Mesenchymal stem cell (in vitro differentiated cells and primary cell): ENCODE measurements at regions not wholly inside any gene's neighbourhood (a gene's known extent, or its start where the extent isn't known, plus 50 kb on each side); places are given as distances from the start of the nearest gene placed in this dataset.

ENCODE experiments used
- DNase-seq: peaks from one replicate; pipeline ENCODE4 v3.0.0-alpha.2; 2013
- H2AFZ ChIP-seq: one replicate; pipeline ENCODE4 v1.6.1; 2013; ENCODE audit warnings: low read depth, mild to moderate bottlenecking, control low read depth, inconsistent platforms, low read length, moderate library complexity
- H2AK5ac ChIP-seq: 2 replicates; pipeline ENCODE4 v1.6.1; 2013; ENCODE audit warnings: low read length, moderate library complexity, mild to moderate bottlenecking, inconsistent platforms; ENCODE audit not compliant: severe bottlenecking
- H2BK120ac ChIP-seq: one replicate; pipeline ENCODE4 v1.6.1; 2013; ENCODE audit warnings: low read depth, mild to moderate bottlenecking, inconsistent platforms, low read length, moderate library complexity
- H2BK12ac ChIP-seq, 2 experiments: one replicate each; pipeline ENCODE4 v1.6.1; 2013; ENCODE audit warnings: inconsistent platforms in 2 of 2, low read length in 2 of 2, mild to moderate bottlenecking in 2 of 2, moderate library complexity in 2 of 2, control low read depth in 1 of 2
- H2BK15ac ChIP-seq: one replicate; pipeline ENCODE4 v1.6.1; 2013; ENCODE audit warnings: mild to moderate bottlenecking, low read depth, inconsistent platforms; ENCODE audit not compliant: poor library complexity, severe bottlenecking
- H2BK5ac ChIP-seq: 2 replicates; pipeline ENCODE4 v1.6.1; 2013; ENCODE audit warnings: low read depth, mild to moderate bottlenecking, low read length, control low read depth, inconsistent platforms; ENCODE audit not compliant: poor library complexity, severe bottlenecking
- H3K14ac ChIP-seq, 2 experiments: one replicate each; pipeline ENCODE4 v1.6.1; 2013; ENCODE audit warnings: inconsistent platforms in 2 of 2, low read length in 2 of 2, control low read depth in 1 of 2, mild to moderate bottlenecking in 1 of 2, moderate library complexity in 1 of 2
- H3K18ac ChIP-seq, 2 experiments: one replicate each; pipeline ENCODE4 v1.6.1; 2013; ENCODE audit warnings: inconsistent platforms in 2 of 2, low read length in 2 of 2, control low read depth in 1 of 2, low read depth in 1 of 2, mild to moderate bottlenecking in 1 of 2
- H3K23ac ChIP-seq, 2 experiments: one replicate each; pipeline ENCODE4 v1.6.1; 2013; ENCODE audit warnings: inconsistent platforms in 2 of 2, low read length in 2 of 2, mild to moderate bottlenecking in 2 of 2, moderate library complexity in 2 of 2, control low read depth in 1 of 2
- H3K27ac ChIP-seq: 2 replicates; pipeline ENCODE4 v1.5.1; 2013; ENCODE audit warnings: mild to moderate bottlenecking, moderate library complexity, low read length, control low read depth, inconsistent platforms; ENCODE audit not compliant: poor library complexity, severe bottlenecking
- H3K27me3 ChIP-seq, 2 experiments: 2 replicates each; pipeline versions ENCODE4 v1.6.1 to v1.7.0; 2013; ENCODE audit warnings: low read length in 2 of 2, mild to moderate bottlenecking in 2 of 2, moderate library complexity in 2 of 2, control low read depth in 1 of 2, inconsistent platforms in 1 of 2; ENCODE audit not compliant: control insufficient read depth in 1 of 2, insufficient read depth in 1 of 2
- H3K36me3 ChIP-seq, 2 experiments: 2 replicates each; pipeline versions ENCODE4 v1.6.1 to v1.7.0; 2013; ENCODE audit warnings: low read length in 2 of 2, control low read depth in 1 of 2, inconsistent platforms in 1 of 2, low read depth in 1 of 2, mild to moderate bottlenecking in 1 of 2; ENCODE audit not compliant: insufficient read depth in 2 of 2, control insufficient read depth in 1 of 2
- H3K4ac ChIP-seq, 2 experiments: one replicate each; pipeline ENCODE4 v1.6.1; 2013; ENCODE audit warnings: inconsistent platforms in 2 of 2, low read length in 2 of 2, mild to moderate bottlenecking in 2 of 2, moderate library complexity in 2 of 2, control low read depth in 1 of 2, low read depth in 1 of 2
- H3K4me1 ChIP-seq: 2 replicates; pipeline ENCODE4 v1.6.1; 2013; ENCODE audit warnings: low read depth, low read length, control low read depth; ENCODE audit not compliant: control insufficient read depth, insufficient read depth
- H3K4me2 ChIP-seq: 2 replicates; pipeline ENCODE4 v1.6.1; 2013; ENCODE audit warnings: low read length, mild to moderate bottlenecking, inconsistent platforms; ENCODE audit not compliant: poor library complexity, severe bottlenecking
- H3K4me3 ChIP-seq, 2 experiments: 2 replicates each; pipeline versions ENCODE4 v1.5.1 to v1.7.0; 2013; ENCODE audit warnings: low read length in 2 of 2, mild to moderate bottlenecking in 2 of 2, control low read depth in 1 of 2, low read depth in 1 of 2; ENCODE audit not compliant: insufficient read depth in 1 of 2
- H3K79me1 ChIP-seq: replicated peaks from 2 replicates; pipeline ENCODE4 v1.6.1; 2013; ENCODE audit warnings: mild to moderate bottlenecking, control low read depth, low read length, inconsistent platforms; ENCODE audit not compliant: poor library complexity, severe bottlenecking
- H3K9ac ChIP-seq: 2 replicates; pipeline ENCODE4 v1.7.0; 2013; ENCODE audit warnings: mild to moderate bottlenecking, low read length, moderate library complexity
- H3K9me3 ChIP-seq: 2 replicates; pipeline ENCODE4 v1.7.0; 2013; ENCODE audit warnings: mild to moderate bottlenecking, low read length; ENCODE audit not compliant: control insufficient read depth
- H4K8ac ChIP-seq: one replicate; pipeline ENCODE4 v1.6.1; 2013; ENCODE audit warnings: inconsistent platforms, mild to moderate bottlenecking, low read length, moderate library complexity
- H4K91ac ChIP-seq: one replicate; pipeline ENCODE4 v1.6.1; 2013; ENCODE audit warnings: mild to moderate bottlenecking, low read length, inconsistent platforms
- WGBS: methylation state at CpG from one replicate; pipeline ENCODE4 v1.1.7; 2013; ENCODE audit warnings: mixed read lengths; 5-methylcytosine and 5-hydroxymethylcytosine counted together

GRCh38 chr14:97838986-97839385 is 1041.8 kb downstream of the VRK1 start:
- WGBS, result 92% methylated on average over 10 of the region's 11 CpGs
- DNase-seq, result no peak

DNA sequence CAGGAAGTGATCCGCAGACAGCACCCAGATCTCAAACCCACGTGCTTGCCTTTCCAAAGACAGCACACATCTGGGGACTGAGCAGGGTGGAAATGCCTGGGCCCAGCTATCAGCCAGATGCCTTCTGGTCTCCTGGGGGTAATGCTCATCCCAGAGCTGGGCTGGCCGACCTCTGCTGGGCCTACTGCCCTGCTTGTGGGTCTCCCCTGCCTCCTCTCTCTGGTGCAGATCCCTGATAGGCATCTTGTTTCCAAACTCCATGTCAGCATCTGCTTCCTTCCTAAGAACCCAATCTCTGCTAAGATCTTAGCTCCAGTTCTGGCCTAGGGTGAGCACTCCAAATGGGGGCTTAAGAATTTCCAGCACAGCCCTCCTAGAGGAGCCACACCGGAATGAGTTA is 1043.0 kb downstream of the VRK1 start:
- no peak overlapping the region for H2AK5ac ChIP-seq
- no peak for DNase-seq
- H3K9ac ChIP-seq, result no peak overlapping the region
- H3K36me3 ChIP-seq, result no peaks in the 10 kb centered on the region
- no peak overlapping the region for H2BK5ac ChIP-seq
- no peak overlapping the region for H3K23ac ChIP-seq
- H2BK12ac ChIP-seq, result no peak overlapping the region
- no peak overlapping the region for H3K14ac ChIP-seq
- no peak overlapping the region for H2AFZ ChIP-seq
- WGBS, result 65% methylated on average over 4 of the region's 4 CpGs
- no peak overlapping the region for H2BK120ac ChIP-seq
- no peak overlapping the region for H4K91ac ChIP-seq
- no peak overlapping the region for H4K8ac ChIP-seq
- H3K27me3 ChIP-seq, result no peaks in the 10 kb centered on the region
- H3K4ac ChIP-seq, result no peak overlapping the region
- no peak overlapping the region for H2BK15ac ChIP-seq
- H3K4me1 ChIP-seq, result no peaks in the 10 kb centered on the region
- H3K18ac ChIP-seq, result no peak overlapping the region
- no peaks in the 10 kb centered on the region for H3K9me3 ChIP-seq
- no peak overlapping the region for H3K27ac ChIP-seq
- H3K79me1 ChIP-seq, result no peaks in the 10 kb centered on the region
- no peak overlapping the region for H3K4me2 ChIP-seq
- no peak overlapping the region for H3K4me3 ChIP-seq

More at GRCh38 chr14:97838986-97839385, 1041.8 kb downstream of the VRK1 start:
- Histone ChIP-seq H3K27me3 (no peaks in the 10 kb centered on the region), H3K79me1 (no peaks in the 10 kb centered on the region), H3K18ac (no peak overlapping the region), H3K9me3 (no peaks in the 10 kb centered on the region), H2BK120ac (no peak overlapping the region), H3K27ac (no peak overlapping the region), H2AFZ (no peak overlapping the region), H2BK12ac (no peak overlapping the region), H2BK15ac (no peak overlapping the region), H3K4me3 (no peak overlapping the region), H2BK5ac (no peak overlapping the region), H4K91ac (no peak overlapping the region), H4K8ac (no peak overlapping the region), H3K23ac (no peak overlapping the region), H3K9ac (no peak overlapping the region), H3K4me1 (no peaks in the 10 kb centered on the region), H3K4me2 (no peak overlapping the region), H3K4ac (no peak overlapping the region), H3K14ac (no peak overlapping the region), H2AK5ac (no peak overlapping the region), H3K36me3 (no peaks in the 10 kb centered on the region)

- Histone ChIP-seq H2BK5ac (no peak overlapping the region), H3K18ac (no peak overlapping the region), H3K14ac (no peak overlapping the region), H3K23ac (no peak overlapping the region), H3K4me1 (no peaks in the 10 kb centered on the region), H3K79me1 (no peaks in the 10 kb centered on the region), H3K4me2 (no peak overlapping the region), H2AFZ (no peak overlapping the region), H2BK15ac (no peak overlapping the region), H3K9me3 (no peaks in the 10 kb centered on the region), H2BK12ac (no peak overlapping the region), H3K4ac (no peak overlapping the region), H4K91ac (no peak overlapping the region), H3K9ac (no peak overlapping the region), H3K27ac (no peak overlapping the region), H3K27me3 (no peaks in the 10 kb centered on the region), H2AK5ac (no peak overlapping the region), H2BK120ac (no peak overlapping the region), H3K36me3 (no peaks in the 10 kb centered on the region), H3K4me3 (no peak overlapping the region), H4K8ac (no peak overlapping the region)
- DNase-seq, result no peak
- 72% methylated on average over 4 of the region's 5 CpGs for WGBS
Observed at GRCh38 chr14:97841762-97842161, 1044.6 kb downstream of the VRK1 start.

DNA sequence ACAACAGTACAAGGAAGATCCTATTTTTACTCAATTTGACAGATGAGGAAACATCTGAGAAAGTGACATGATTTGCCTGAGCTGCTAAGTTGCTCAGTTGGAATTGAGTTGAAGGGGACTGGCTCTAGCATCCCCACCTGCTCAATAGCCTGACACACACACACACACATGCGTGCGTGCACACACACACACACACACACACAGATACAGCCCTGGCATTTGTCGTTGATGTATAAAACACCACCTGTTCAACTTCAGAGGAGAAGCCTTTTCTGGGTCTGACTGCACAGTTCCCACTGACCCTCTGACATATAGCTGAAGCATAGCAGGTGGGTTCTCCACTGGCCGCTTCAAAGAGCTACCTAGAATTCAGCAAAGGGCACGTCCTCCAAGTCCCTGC is 1045.9 kb downstream of the VRK1 start:
- Histone ChIP-seq H3K9me3 (no peaks in the 10 kb centered on the region), H2BK15ac (no peak overlapping the region), H3K4me2 (no peak overlapping the region)

More for the DNA sequence above, 1045.9 kb downstream of the VRK1 start:
- Histone ChIP-seq H2AK5ac (no peak overlapping the region), H3K4me1 (no peaks in the 10 kb centered on the region), H3K9ac (no peak overlapping the region), H2BK120ac (no peak overlapping the region), H3K27me3 (no peaks in the 10 kb centered on the region), H3K14ac (no peak overlapping the region), H3K4me3 (no peak overlapping the region), H3K18ac (no peak overlapping the region), H4K91ac (no peak overlapping the region), H3K23ac (no peak overlapping the region), H2BK5ac (no peak overlapping the region), H3K4ac (no peak overlapping the region), H2AFZ (no peak overlapping the region), H3K79me1 (no peaks in the 10 kb centered on the region), H4K8ac (no peak overlapping the region), H2BK12ac (no peak overlapping the region), H3K27ac (no peak overlapping the region), H3K36me3 (no peaks in the 10 kb centered on the region)
- 67% methylated on average over 5 of the region's 5 CpGs for WGBS
- no peak for DNase-seq
